ENCODE measurements at regions not wholly inside any gene's neighbourhood (a gene's known extent, or its start where the extent isn't known, plus 50 kb on each side); places are given as distances from the start of the nearest gene placed in this dataset.
A peak's percentile ranks its signal among the peaks of the same experiment; 100 is the strongest.

- DNase-seq (ENCODE audit: low spot score) = peak; percentile 38
Measured at GRCh38 chr2:204012072-204012653, 75.6 kb downstream of the ICOS start.

DNA sequence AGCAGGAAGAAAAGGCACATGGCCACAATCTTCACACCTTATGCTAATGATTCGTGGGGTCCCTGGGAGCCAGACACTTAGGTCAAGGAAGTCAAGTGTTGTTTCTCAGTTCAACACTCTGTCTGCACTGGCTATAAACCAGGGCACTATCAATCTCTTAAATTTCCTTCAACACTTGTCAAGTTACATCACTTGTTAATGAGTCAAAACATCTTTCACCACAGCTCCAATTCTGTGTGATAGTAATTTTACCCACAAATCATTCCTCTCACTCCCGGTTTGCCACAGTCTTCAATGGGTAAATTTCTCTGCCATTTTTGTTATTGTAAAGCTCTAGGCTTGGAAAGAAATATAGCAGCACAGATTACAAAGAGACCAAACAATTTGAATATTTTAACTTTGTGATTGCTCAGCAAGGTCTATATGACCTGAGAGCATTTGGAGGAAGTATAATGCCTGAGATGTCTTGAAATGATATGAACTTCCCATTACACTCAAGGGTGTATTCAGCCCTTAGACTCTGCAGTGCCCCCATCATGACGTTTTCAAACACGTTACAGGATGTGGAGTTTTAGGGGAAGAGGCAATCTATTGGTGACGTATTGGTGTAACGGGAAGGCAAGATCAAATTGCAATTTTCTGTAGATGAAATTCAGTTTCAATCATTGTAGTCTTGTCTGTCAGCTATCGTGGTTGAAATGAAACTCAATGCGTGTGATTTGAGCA, 78.7 kb downstream of the ICOS start:
- DNase-seq (ENCODE audit: low spot score) = no peak

DNA sequence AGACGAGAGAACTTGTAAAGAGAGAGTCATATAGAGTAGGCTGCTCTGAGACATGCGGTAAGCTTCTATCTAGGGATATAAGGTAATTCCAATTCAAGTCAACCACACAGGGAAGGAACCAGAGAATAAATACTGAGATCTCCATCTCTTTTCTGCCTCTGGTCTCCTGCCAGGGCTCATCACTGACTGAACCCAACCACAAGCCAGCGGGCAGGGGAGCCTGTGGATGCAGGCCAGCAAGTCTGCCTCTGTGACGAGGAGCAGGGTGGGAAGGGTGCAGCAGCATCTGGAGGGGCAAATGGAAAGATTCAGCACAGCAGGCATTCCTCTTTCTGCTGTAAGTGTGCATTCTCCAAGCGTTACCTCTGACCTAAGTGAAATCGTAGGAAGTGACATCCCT, 82.2 kb downstream of the ICOS start:
- DNase-seq (ENCODE audit: low spot score) = no peak

- DNase-seq (ENCODE audit: low spot score) = no peak
Measured at GRCh38 chr2:204019572-204020501, 83.3 kb downstream of the ICOS start.

DNA sequence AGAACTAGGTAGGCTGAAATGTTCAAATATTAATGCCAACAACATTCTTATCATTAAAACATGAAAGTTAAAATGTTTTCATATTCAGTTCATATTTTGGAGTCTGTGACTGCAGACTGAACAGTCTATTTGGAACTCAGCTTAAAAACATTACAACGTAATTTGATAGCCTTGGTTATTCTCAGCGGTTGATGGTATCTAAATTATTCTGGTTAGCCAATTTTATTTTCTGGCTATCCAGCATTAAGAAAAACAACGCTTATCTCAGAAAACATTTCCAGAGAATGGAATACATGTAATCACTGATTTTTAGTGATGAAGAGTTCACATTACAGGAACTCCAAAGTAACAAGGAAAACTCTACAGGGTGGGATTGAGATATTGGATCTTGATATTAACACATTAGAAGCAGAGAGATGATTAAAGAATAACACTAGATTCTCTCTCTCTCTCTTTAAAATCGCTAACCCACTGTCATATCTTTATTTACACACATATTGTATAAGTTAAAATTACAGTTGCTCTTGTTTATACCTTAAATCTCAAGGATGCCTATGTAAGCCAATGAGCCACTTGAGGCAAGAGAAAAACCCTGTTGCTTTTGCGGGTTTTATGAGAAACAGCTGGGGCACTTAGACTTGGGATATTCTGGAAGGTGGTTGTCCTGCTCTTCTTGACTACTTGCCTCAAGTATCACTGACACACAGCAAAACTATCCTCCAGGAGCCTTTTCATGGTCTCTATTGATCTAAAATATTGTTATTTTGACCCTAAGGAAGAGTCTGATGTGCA, 84.9 kb downstream of the ICOS start:
- DNase-seq (ENCODE audit: low spot score) = no peak

DNA sequence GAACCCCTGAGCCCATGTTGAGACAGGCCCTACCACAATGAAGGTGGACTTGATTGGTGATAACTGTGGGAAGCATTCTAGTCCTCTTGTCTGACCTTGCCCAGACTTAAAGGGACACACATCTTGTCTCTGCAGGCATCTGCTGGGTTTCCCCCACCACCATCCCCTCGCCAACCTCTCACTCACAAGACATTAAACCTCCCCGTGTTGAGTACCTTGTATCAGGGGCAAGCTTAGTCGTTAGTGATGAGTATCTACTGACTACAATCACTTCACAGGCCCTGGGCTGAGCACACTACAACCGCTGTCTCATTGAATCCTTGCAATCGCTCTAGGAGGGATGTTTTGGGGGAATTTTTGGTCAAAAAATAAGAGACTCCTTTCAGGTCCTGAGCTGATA, 86.0 kb downstream of the ICOS start:
- DNase-seq (ENCODE audit: low spot score) = no peak

GRCh38 chr2:204023088-204023487, 86.5 kb downstream of the ICOS start:
- DNase-seq (ENCODE audit: low spot score) = no peak

DNA sequence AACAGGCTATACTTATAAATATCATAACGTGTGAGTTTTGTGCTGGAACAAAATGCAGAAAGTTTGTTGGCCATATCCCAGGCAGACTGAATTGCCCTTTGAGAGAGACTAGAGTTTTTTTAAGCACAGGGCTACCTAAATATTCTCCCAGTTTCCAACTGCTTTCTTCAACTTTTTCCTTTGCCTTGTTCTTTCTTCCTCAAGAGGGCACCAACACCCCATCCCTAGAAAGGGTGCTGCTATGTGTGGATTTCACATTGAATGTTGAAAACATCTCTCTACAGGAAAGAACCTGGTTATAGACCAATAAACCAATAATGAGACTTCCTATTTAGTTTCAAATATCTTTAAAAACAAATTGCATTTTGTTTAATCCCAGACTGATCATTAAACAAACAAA, 87.9 kb downstream of the ICOS start:
- peak; percentile 19 for DNase-seq (ENCODE audit: low spot score)

DNA sequence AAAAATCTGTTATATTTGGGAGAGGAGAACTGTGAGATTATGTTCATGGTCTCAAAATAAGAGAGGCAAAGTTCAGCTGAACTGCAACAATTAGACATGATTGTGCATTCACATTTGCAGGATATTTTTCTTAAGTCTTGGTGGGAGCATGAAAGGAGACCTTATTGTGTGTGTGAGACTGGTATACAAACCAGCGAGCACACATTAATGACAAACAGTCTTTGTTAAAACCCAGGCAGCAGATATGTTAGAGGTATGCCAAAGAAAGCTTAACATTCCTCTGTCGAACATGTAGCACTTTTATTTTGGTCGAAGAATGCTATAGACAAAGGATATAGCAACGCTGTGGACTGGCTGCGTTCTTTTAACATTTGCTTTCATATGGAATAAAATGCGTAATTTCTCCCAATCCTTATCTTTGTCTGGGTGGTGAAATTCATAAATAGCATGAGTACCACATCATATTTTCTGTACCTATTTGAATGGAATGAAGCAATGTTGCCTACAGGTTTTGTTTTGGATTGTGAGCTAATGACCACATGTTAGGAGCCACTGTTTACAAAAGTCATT, 88.4 kb downstream of the ICOS start:
- no peak for DNase-seq (ENCODE audit: low spot score)

DNA sequence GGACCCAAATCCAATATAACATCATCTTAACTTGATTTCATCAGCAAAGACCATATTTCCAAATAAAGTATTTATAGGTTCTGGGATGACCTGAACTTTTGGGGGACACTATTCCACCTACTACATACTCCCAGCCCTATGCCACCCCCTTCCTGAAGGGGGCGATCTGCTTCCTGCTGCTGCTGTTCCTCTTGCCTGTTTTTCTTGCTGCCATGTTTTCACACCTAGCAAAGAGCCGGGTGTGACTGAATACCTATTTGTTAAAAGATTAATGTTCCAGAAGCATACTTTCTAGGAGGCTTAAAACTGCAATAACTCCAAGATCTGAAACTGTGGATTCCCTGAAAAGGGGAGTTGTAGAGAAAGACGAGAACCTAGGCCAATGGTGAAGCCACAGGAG, 89.7 kb downstream of the ICOS start:
- no peak for DNase-seq (ENCODE audit: low spot score)

DNA sequence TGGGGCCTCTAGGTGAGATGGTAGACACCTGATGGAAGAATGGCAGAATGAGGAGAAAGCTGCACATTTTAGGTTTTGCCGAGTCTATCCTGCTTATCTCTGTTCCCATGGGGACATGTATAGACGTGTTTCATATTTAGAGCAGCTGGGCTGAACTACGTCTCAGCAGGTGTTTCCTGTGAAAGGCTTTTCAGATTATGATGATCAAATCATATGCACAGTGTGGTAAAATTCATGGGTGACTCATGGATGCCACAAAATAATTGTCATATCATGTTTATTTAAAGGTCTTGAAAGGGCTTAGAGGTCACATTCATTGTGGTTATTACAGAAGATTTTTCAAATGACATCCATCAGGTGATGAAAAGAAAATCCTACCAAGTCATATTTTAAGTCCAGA, 90.5 kb downstream of the ICOS start:
- no peak for DNase-seq (ENCODE audit: low spot score)

DNA sequence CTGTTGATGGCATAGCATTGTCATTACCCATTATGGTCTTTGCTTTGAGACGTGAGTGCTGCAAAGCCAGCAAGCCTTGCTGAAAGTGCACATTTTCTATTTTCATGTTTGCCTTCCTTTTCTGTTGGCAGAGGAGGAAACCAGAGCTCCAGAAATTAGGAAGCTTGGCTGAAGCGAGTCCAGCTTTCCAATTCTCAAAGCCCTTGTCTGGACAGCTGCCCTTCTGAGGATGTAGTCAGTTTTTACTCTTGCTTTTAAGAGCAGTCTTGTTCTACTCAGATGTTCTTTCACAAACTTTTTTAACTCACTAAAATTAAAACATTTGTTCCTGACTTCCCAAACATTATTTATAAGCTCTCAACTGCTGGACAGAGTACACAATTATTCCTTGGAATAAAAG, 93.8 kb downstream of the ICOS start:
- no peak for DNase-seq (ENCODE audit: low spot score)

DNA sequence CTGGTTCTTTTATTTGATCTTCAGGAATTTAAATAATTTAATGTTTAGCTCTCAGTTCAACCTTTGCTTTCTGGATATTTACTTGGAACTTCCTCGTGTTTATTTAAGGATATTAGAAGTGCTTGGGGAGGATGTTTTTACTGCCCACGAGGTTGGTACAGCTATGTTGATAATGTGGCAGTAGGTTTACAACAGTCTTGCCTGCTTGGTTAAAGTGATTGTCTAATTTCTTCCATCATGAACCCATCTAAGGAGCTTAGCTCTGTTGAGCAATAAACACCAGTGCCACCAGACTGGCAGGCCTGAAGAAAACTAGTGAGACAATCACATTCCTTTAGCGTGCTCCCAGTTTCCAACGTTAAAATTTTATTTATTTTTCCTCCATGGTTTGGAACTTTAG, 94.5 kb downstream of the ICOS start:
- DNase-seq (ENCODE audit: low spot score) = no peak

DNA sequence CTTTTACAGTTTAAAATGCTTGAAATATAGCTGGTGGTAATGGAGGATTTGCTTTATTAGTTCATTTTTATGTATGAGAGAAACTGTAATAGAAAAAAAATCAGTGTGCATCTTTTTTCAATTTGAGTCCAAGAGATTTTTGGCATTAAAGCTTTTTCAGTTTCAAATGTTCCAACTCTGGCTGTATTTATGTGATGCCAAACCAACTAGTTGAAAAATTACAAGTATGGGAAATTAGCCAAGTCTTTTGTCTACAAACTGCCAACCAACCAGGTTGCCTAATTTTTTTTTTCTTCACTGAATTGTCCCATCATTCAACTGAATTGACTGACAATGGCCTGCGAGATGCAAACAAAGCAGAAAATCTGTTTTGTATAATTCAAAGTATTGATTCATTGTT, 95.7 kb downstream of the ICOS start:
- no peak for DNase-seq (ENCODE audit: low spot score)

- no peak for DNase-seq (ENCODE audit: low spot score)
Measured at GRCh38 chr2:204033611-204034495, 97.3 kb downstream of the ICOS start.

- DNase-seq (ENCODE audit: low spot score) = no peak
Measured at GRCh38 chr2:204036706-204037105, 100.1 kb downstream of the ICOS start.

GRCh38 chr2:204037286-204037685, 100.7 kb downstream of the ICOS start:
- no peak for DNase-seq (ENCODE audit: low spot score)

DNA sequence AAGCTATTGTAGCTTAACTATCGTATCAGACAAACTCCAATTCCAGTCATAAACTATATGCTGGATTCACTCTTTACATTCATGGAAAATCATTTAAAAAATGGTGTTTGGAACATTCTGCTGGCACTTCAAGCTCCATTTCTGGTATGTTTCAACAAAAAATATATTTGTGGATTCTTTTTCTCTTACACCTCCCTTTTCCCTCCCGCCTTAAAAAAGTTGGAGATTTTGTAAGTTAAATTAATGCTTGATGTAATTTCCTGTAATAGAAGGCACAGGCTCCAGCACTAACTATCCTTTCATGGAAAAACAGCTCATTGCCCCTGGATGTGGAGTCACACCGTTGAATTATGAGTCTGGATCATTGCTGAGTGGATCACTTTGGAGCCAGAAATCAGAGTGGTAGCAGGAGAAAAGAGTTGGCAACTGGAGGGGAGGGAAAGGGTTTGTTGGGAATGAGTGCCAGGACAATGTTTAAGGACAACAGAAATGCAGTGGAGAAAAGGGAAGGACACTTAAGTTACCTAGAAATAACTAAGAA, 102.8 kb downstream of the ICOS start:
- DNase-seq (ENCODE audit: low spot score) = no peak

- DNase-seq (ENCODE audit: low spot score) = no peak
Measured at GRCh38 chr2:204040016-204040415, 103.5 kb downstream of the ICOS start.

GRCh38 chr2:204042401-204042800, 105.8 kb downstream of the ICOS start:
- DNase-seq (ENCODE audit: low spot score) = no peak

DNA sequence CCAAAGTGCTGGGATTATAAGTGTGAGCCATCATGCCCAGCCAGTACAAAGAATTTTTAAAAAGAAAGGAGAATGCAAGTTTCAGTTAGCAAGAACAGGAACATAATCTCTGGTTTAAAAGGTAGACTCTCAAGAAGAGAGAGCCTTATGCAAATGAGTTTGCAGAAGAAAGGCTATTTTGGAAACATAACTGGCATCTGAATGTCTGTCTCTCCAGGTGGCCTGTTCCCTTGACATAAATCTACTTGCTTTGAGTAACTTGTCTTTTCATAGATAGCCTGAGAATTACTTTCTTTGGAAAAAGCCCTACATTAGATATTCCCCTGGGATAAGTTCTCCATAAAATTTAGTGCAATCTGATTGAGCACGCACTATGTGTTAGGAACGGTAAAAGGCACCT, 109.6 kb downstream of the ICOS start:
- no peak for DNase-seq (ENCODE audit: low spot score)

Data from putamen (tissue), 1 donor.